ENCODE measurements at regions not wholly inside any gene's neighbourhood (a gene's known extent, or its start where the extent isn't known, plus 50 kb on each side); places are given as distances from the start of the nearest gene placed in this dataset.

GRCh38 chr21:19640964-19641363, 1237.4 kb upstream of the TMPRSS15 start:
- Histone ChIP-seq H3K9me3 (no peaks in the 10 kb centered on the region), H3K36me3 (ENCODE audit: low read depth) (no peaks in the 10 kb centered on the region), H3K4me3 (no peak overlapping the region), H3K4me1 (ENCODE audit: low read depth) (no peaks in the 10 kb centered on the region)
- DNase-seq (no peak), ATAC-seq (no peak)
- intact Hi-C loops (cut with DNase I, micrococcal nuclease), result no loop called here
- no peak for TF ChIP-seq CTCF (IDR thresholded peaks at IDR 0.05)

GRCh38 chr21:19648391-19648790, 1244.8 kb upstream of the TMPRSS15 start:
- DNase-seq (no peak), ATAC-seq (no peak)
- Histone ChIP-seq H3K9me3 (no peaks in the 10 kb centered on the region), H3K36me3 (ENCODE audit: low read depth) (no peaks in the 10 kb centered on the region), H3K4me3 (no peak overlapping the region), H3K4me1 (ENCODE audit: low read depth) (no peaks in the 10 kb centered on the region)
- no peak for TF ChIP-seq CTCF (IDR thresholded peaks at IDR 0.05)
- intact Hi-C loops (cut with DNase I, micrococcal nuclease), result no loop called here

- Histone ChIP-seq H3K9me3 (peaks cover 9% of the 10 kb centered on the region), H3K4me3 (no peak overlapping the region), H3K4me1 (ENCODE audit: low read depth) (no peaks in the 10 kb centered on the region), H3K36me3 (ENCODE audit: low read depth) (no peaks in the 10 kb centered on the region)
- intact Hi-C loops (cut with DNase I, micrococcal nuclease), result no loop called here
- ATAC-seq (no peak), DNase-seq (no peak)
- TF ChIP-seq CTCF (IDR thresholded peaks at IDR 0.05), result no peak
Measured at GRCh38 chr21:19683492-19683891, 1279.9 kb upstream of the TMPRSS15 start.

- Histone ChIP-seq H3K4me3 (no peak overlapping the region), H3K9me3 (peaks cover 9% of the 10 kb centered on the region), H3K36me3 (ENCODE audit: low read depth) (no peaks in the 10 kb centered on the region), H3K4me1 (ENCODE audit: low read depth) (no peaks in the 10 kb centered on the region)
- no peak for TF ChIP-seq CTCF (IDR thresholded peaks at IDR 0.05)
- no peak for ATAC-seq
- intact Hi-C loops (cut with DNase I, micrococcal nuclease), result no loop called here
- DNase-seq, result no peak
Measured at GRCh38 chr21:19684328-19684727, 1280.7 kb upstream of the TMPRSS15 start.

GRCh38 chr21:19692231-19692630, 1288.6 kb upstream of the TMPRSS15 start:
- ATAC-seq (no peak), DNase-seq (no peak)
- Histone ChIP-seq H3K9me3 (no peaks in the 10 kb centered on the region), H3K36me3 (ENCODE audit: low read depth) (no peaks in the 10 kb centered on the region), H3K4me3 (no peak overlapping the region), H3K4me1 (ENCODE audit: low read depth) (no peaks in the 10 kb centered on the region)
- intact Hi-C loops (cut with DNase I, micrococcal nuclease), result no loop called here
- no peak for TF ChIP-seq CTCF (IDR thresholded peaks at IDR 0.05)

- no peak for ATAC-seq
- intact Hi-C loops (cut with DNase I, micrococcal nuclease), result no loop called here
Measured at GRCh38 chr21:19695796-19696195, 1292.2 kb upstream of the TMPRSS15 start.

More at GRCh38 chr21:19695796-19696195, 1292.2 kb upstream of the TMPRSS15 start:
- H3K4me1 ChIP-seq (ENCODE audit: low read depth), result no peaks in the 10 kb centered on the region
- H3K9me3 ChIP-seq, result no peaks in the 10 kb centered on the region
- no peak overlapping the region for H3K4me3 ChIP-seq
- DNase-seq, result no peak
- no peak for TF ChIP-seq CTCF (IDR thresholded peaks at IDR 0.05)
- no peaks in the 10 kb centered on the region for H3K36me3 ChIP-seq (ENCODE audit: low read depth)
